ENCODE measurements at regions not wholly inside any gene's neighbourhood (a gene's known extent, or its start where the extent isn't known, plus 50 kb on each side); places are given as distances from the start of the nearest gene placed in this dataset.

GRCh38 chr6:22917344-22917743 is 348.0 kb downstream of the HDGFL1 start:
- DNase-seq, result no peak
- no peaks in the 10 kb centered on the region for H3K36me3 Mint-ChIP-seq
- no peaks in the 10 kb centered on the region for H3K27me3 Mint-ChIP-seq
- no peak overlapping the region for H3K27ac Mint-ChIP-seq
- no peaks in the 10 kb centered on the region for H3K4me1 Mint-ChIP-seq
- no peaks in the 10 kb centered on the region for H3K9me3 Mint-ChIP-seq
- no peak overlapping the region for H3K4me3 Mint-ChIP-seq
- CTCF ChIA-PET, result no interaction called here

- no peak overlapping the region for H3K27ac Mint-ChIP-seq
- DNase-seq, result no peak
- H3K27me3 Mint-ChIP-seq, result no peaks in the 10 kb centered on the region
- no peaks in the 10 kb centered on the region for H3K4me1 Mint-ChIP-seq
- H3K9me3 Mint-ChIP-seq, result no peaks in the 10 kb centered on the region
- H3K4me3 Mint-ChIP-seq, result no peak overlapping the region
- H3K36me3 Mint-ChIP-seq, result no peaks in the 10 kb centered on the region
- CTCF ChIA-PET, result no interaction called here
Observed at GRCh38 chr6:22921828-22922227, 352.5 kb downstream of the HDGFL1 start.

GRCh38 chr6:22925304-22925835 is 356.0 kb downstream of the HDGFL1 start:
- Mint-ChIP-seq H3K27me3 (no peaks in the 10 kb centered on the region), H3K36me3 (no peaks in the 10 kb centered on the region), H3K9me3 (no peaks in the 10 kb centered on the region), H3K4me3 (no peak overlapping the region), H3K4me1 (no peaks in the 10 kb centered on the region), H3K27ac (no peak overlapping the region)
- CTCF ChIA-PET, result no interaction called here
- DNase-seq, result no peak

GRCh38 chr6:22925920-22926789 is 356.8 kb downstream of the HDGFL1 start:
- Mint-ChIP-seq H3K9me3 (no peaks in the 10 kb centered on the region), H3K4me1 (no peaks in the 10 kb centered on the region), H3K4me3 (no peak overlapping the region), H3K27ac (no peak overlapping the region), H3K36me3 (no peaks in the 10 kb centered on the region), H3K27me3 (no peaks in the 10 kb centered on the region)
- CTCF ChIA-PET, result no interaction called here
- no peak for DNase-seq

- no peak for DNase-seq
- H3K4me1 Mint-ChIP-seq, result no peaks in the 10 kb centered on the region
- H3K4me3 Mint-ChIP-seq, result no peak overlapping the region
- H3K27ac Mint-ChIP-seq, result no peak overlapping the region
- H3K27me3 Mint-ChIP-seq, result no peaks in the 10 kb centered on the region
- no peaks in the 10 kb centered on the region for H3K36me3 Mint-ChIP-seq
- H3K9me3 Mint-ChIP-seq, result no peaks in the 10 kb centered on the region
- CTCF ChIA-PET, result no interaction called here
Observed at GRCh38 chr6:22926790-22927354, 357.5 kb downstream of the HDGFL1 start.

GRCh38 chr6:22928775-22929174 is 359.4 kb downstream of the HDGFL1 start:
- Mint-ChIP-seq H3K4me3 (no peak overlapping the region), H3K27me3 (no peaks in the 10 kb centered on the region), H3K9me3 (no peaks in the 10 kb centered on the region), H3K4me1 (no peaks in the 10 kb centered on the region), H3K36me3 (no peaks in the 10 kb centered on the region), H3K27ac (no peak overlapping the region)
- CTCF ChIA-PET, result no interaction called here
- DNase-seq, result no peak

- no peak overlapping the region for H3K27ac Mint-ChIP-seq
- no peaks in the 10 kb centered on the region for H3K27me3 Mint-ChIP-seq
- H3K9me3 Mint-ChIP-seq, result no peaks in the 10 kb centered on the region
- CTCF ChIA-PET, result no interaction called here
- H3K36me3 Mint-ChIP-seq, result no peaks in the 10 kb centered on the region
- no peak for DNase-seq
- no peaks in the 10 kb centered on the region for H3K4me1 Mint-ChIP-seq
- no peak overlapping the region for H3K4me3 Mint-ChIP-seq
Observed at GRCh38 chr6:22929311-22929985, 360.1 kb downstream of the HDGFL1 start.

- no peaks in the 10 kb centered on the region for H3K27me3 Mint-ChIP-seq
- CTCF ChIA-PET, result no interaction called here
- no peaks in the 10 kb centered on the region for H3K36me3 Mint-ChIP-seq
Observed at GRCh38 chr6:22940581-22941290, 371.4 kb downstream of the HDGFL1 start.

GRCh38 chr6:22942403-22942802 is 373.0 kb downstream of the HDGFL1 start:
- no peaks in the 10 kb centered on the region for H3K4me1 Mint-ChIP-seq
- CTCF ChIA-PET, result no interaction called here
- no peaks in the 10 kb centered on the region for H3K36me3 Mint-ChIP-seq

More at GRCh38 chr6:22940581-22941290, 371.4 kb downstream of the HDGFL1 start:
- Mint-ChIP-seq H3K27ac (no peak overlapping the region), H3K4me1 (no peaks in the 10 kb centered on the region), H3K4me3 (no peak overlapping the region), H3K9me3 (no peaks in the 10 kb centered on the region)
- no peak for DNase-seq

GRCh38 chr6:22943327-22943726 is 374.0 kb downstream of the HDGFL1 start:
- H3K4me1 Mint-ChIP-seq, result no peaks in the 10 kb centered on the region
- no peaks in the 10 kb centered on the region for H3K36me3 Mint-ChIP-seq
- no peaks in the 10 kb centered on the region for H3K27me3 Mint-ChIP-seq
- H3K9me3 Mint-ChIP-seq, result no peaks in the 10 kb centered on the region
- no peak overlapping the region for H3K4me3 Mint-ChIP-seq
- no peak overlapping the region for H3K27ac Mint-ChIP-seq
- CTCF ChIA-PET, result no interaction called here
- no peak for DNase-seq

More at GRCh38 chr6:22942403-22942802, 373.0 kb downstream of the HDGFL1 start:
- no peak for DNase-seq
- Mint-ChIP-seq H3K4me3 (no peak overlapping the region), H3K27ac (no peak overlapping the region), H3K27me3 (no peaks in the 10 kb centered on the region), H3K9me3 (no peaks in the 10 kb centered on the region)

GRCh38 chr6:22949967-22950366 is 380.6 kb downstream of the HDGFL1 start:
- peaks cover 4% of the 10 kb centered on the region for H3K4me1 Mint-ChIP-seq
- H3K27me3 Mint-ChIP-seq, result no peaks in the 10 kb centered on the region
- CTCF ChIA-PET, result no interaction called here
- no peak overlapping the region for H3K4me3 Mint-ChIP-seq
- no peak overlapping the region for H3K27ac Mint-ChIP-seq
- no peaks in the 10 kb centered on the region for H3K36me3 Mint-ChIP-seq
- H3K9me3 Mint-ChIP-seq, result no peaks in the 10 kb centered on the region
- no peak for DNase-seq

- DNase-seq, result no peak
- CTCF ChIA-PET, result no interaction called here
- H3K4me1 Mint-ChIP-seq, result peaks cover 10% of the 10 kb centered on the region
Observed at GRCh38 chr6:22952097-22952496, 382.7 kb downstream of the HDGFL1 start.

GRCh38 chr6:22954749-22955385 is 385.5 kb downstream of the HDGFL1 start:
- CTCF ChIA-PET, result interaction anchor here (0.7 kb wide), 1 partner anchor 24 kb away, joined by 3 read pairs; no protein-coding TSS in a partner anchor

More at GRCh38 chr6:22952097-22952496, 382.7 kb downstream of the HDGFL1 start:
- no peak overlapping the region for H3K27ac Mint-ChIP-seq
- no peaks in the 10 kb centered on the region for H3K9me3 Mint-ChIP-seq
- no peak overlapping the region for H3K4me3 Mint-ChIP-seq
- H3K36me3 Mint-ChIP-seq, result no peaks in the 10 kb centered on the region
- no peaks in the 10 kb centered on the region for H3K27me3 Mint-ChIP-seq

More at GRCh38 chr6:22954749-22955385, 385.5 kb downstream of the HDGFL1 start:
- H3K27me3 Mint-ChIP-seq, result no peaks in the 10 kb centered on the region
- H3K4me1 Mint-ChIP-seq, result peaks cover 19% of the 10 kb centered on the region
- no peaks in the 10 kb centered on the region for H3K36me3 Mint-ChIP-seq
- H3K9me3 Mint-ChIP-seq, result no peaks in the 10 kb centered on the region
- peak overlapping the region; percentile 85 for H3K27ac Mint-ChIP-seq
- no peak for DNase-seq
- H3K4me3 Mint-ChIP-seq, result peak overlapping the region; percentile 70

All from activated naive CD4-positive, alpha-beta T cell treated with anti-CD3 and anti-CD28 coated beads, Interleukin-2, amount 10 ng/mL, durations not matched to agents 7 days and 5 days (primary cell).